SH-SY5Y (cell line): ENCODE measurements at regions not wholly inside any gene's neighbourhood (a gene's known extent, or its start where the extent isn't known, plus 50 kb on each side); places are given as distances from the start of the nearest gene placed in this dataset.

Source experiments
- GATA2 ChIP-seq: IDR thresholded peaks from 2 replicates; pipeline ENCODE4 v1.6.1; 2011; ENCODE audit warnings: mild to moderate bottlenecking, low read depth, low read length
- GATA3 ChIP-seq: IDR thresholded peaks from 2 replicates; pipeline ENCODE4 v1.6.1; 2011; ENCODE audit warnings: low read depth, mild to moderate bottlenecking, low read length, moderate library complexity

GRCh38 chr2:145811276-145812164 lies 1291.6 kb upstream of the ZEB2 start:
- TF ChIP-seq GATA2, result no peak
- no peak for TF ChIP-seq GATA3
